ENCODE measurements at regions not wholly inside any gene's neighbourhood (a gene's known extent, or its start where the extent isn't known, plus 50 kb on each side); places are given as distances from the start of the nearest gene placed in this dataset.

DNA sequence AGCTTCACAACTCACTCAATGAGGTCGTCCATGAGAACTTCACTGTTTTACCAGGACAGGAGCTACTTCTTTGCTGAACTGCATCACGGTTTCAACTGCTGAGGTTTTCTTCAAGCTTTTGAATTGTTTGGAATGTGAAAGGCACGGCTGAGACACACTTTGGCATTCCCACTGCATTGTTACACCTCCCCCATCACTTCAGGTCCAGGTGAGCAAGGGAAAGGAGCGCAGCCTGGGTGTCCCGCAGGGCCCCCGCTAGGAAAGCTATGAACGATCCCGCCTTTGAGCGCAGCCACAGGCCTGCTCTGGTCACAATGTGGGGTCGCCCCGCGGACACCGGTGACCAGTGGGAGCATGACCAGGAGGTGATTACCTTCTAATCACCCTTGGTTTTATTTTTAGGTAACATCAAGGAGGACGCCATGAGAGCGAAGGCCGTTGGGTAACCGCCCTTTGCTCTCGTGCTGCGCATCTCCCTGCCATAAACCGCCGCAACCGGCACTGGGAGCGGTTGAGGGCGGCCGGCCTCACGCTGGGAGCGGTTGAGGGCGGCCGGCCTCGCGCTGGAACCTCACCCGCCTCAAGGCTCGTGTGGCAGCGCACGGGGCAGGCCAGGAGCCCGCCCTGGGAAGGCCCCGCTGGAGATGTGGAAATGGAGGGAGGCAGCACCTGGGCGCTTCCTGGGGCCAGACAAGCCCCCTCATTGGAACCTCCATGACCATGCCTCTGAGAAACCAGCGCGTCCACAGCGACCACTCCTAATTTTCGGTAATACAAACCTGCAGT, 50.9 kb upstream of the SGMS1 start:
- H4K8ac ChIP-seq (ENCODE audit: extremely low read depth, insufficient read depth, low read length), result peak overlapping the region; percentile 51; the same call in 1 of the 2 replicates
- H3K79me1 ChIP-seq (ENCODE audit: low read depth, low read length), result no peaks in the 10 kb centered on the region
- no peak overlapping the region for H3K18ac ChIP-seq (ENCODE audit: extremely low read depth, low read length)
- H4K5ac ChIP-seq (ENCODE audit: insufficient read length, low read depth, low read length), result no peak overlapping the region
- no peaks in the 10 kb centered on the region for H3K36me3 ChIP-seq (ENCODE audit: control insufficient read depth in 2 of 4, insufficient read depth in 4 of 4, low read length in 3 of 4)
- no peak overlapping the region for H3K14ac ChIP-seq (ENCODE audit: insufficient read length)
- H2AFZ ChIP-seq (ENCODE audit: low read length), result no peak overlapping the region; the same call in 1 of the 2 replicates
- H3K56ac ChIP-seq (replicated peaks; ENCODE audit: insufficient read length, low read depth, low read length), result no peak overlapping the region
- no peak overlapping the region for H3K4me3 ChIP-seq (ENCODE audit: extremely low read depth in 1 of 4, insufficient read depth in 2 of 4, low read depth in 3 of 4, low read length in 4 of 4)
- no peaks in the 10 kb centered on the region for H3K23me2 ChIP-seq (ENCODE audit: low read depth, low read length)
- 87% methylated on average over 29 of the region's 42 CpGs; no CpG with 5 or more reads in 1 of the 2 experiments for WGBS, 2 experiments (ENCODE audit: extremely low coverage in 1 of 2, insufficient coverage in 1 of 2, insufficient read length in 1 of 2, insufficient replicate concordance in 2 of 2, low coverage in 1 of 2, low lambda C conversion rate in 2 of 2, missing lambda C conversion rate in 1 of 2)
- H3K27ac ChIP-seq (ENCODE audit: low read depth, low read length), result no peak overlapping the region
- FAIRE-seq, result no peak
- no peak overlapping the region for H2BK15ac ChIP-seq (ENCODE audit: low read length)
- H3K9ac ChIP-seq (replicated peaks in 1 of 4; ENCODE audit: extremely low read depth in 1 of 4, low read depth in 3 of 4, low read length in 3 of 4), result no peak overlapping the region
- ChIA-PET CTCF (ENCODE audit: partially characterized antibody) (interaction anchor here (1.0 kb wide), 1 partner anchor 144 kb away, joined by 3 read pairs; no protein-coding TSS in a partner anchor), POLR2A (ENCODE audit: partially characterized antibody) (no interaction called here)
- no peak overlapping the region for H3K4ac ChIP-seq (replicated peaks; ENCODE audit: insufficient read length, low read depth, low read length)
- no peaks in the 10 kb centered on the region for H3K79me2 ChIP-seq (ENCODE audit: control insufficient read depth in 1 of 2, insufficient read depth in 2 of 2, low read length in 2 of 2)
- H2BK20ac ChIP-seq (ENCODE audit: low read length), result no peak overlapping the region
- no peak for DNase-seq (ENCODE audit: low read depth in 1 of 2, low spot score in 2 of 2)
- no peaks in the 10 kb centered on the region; a peak in 1 of 4 replicates for H3K9me3 ChIP-seq (ENCODE audit: insufficient read depth in 2 of 2, low read depth in 1 of 2, low read length in 1 of 2)
- peaks cover 0 to 4% (median 2%) of the 10 kb centered on the region in 4 experiments; a peak in 2 of 7 replicates for H3K4me1 ChIP-seq (replicated peaks in 1 of 4; ENCODE audit: control insufficient read depth in 3 of 4, insufficient read depth in 4 of 4, low read length in 3 of 4)
- H4K91ac ChIP-seq (replicated peaks; ENCODE audit: insufficient read length, low read length), result no peak overlapping the region
- H2BK12ac ChIP-seq (ENCODE audit: low read depth, low read length), result no peak overlapping the region
- no peak overlapping the region for H3K23ac ChIP-seq (ENCODE audit: insufficient read length)
- H3K27me3 ChIP-seq (replicated peaks in 1 of 4; ENCODE audit: control insufficient read depth in 3 of 4, extremely low read depth in 1 of 4, insufficient read depth in 3 of 4, low read length in 3 of 4), result no peaks in the 10 kb centered on the region
- H4K20me1 ChIP-seq (replicated peaks in 1 of 2; ENCODE audit: control insufficient read depth in 1 of 2, insufficient read depth in 2 of 2, low read length in 2 of 2), result no peaks in the 10 kb centered on the region
- H2AK5ac ChIP-seq (ENCODE audit: low read depth, low read length), result no peak overlapping the region
- H2BK5ac ChIP-seq (ENCODE audit: low read depth, low read length), result no peak overlapping the region
- no peak overlapping the region for H2BK120ac ChIP-seq (replicated peaks; ENCODE audit: low read depth, low read length)
- H3K4me2 ChIP-seq (ENCODE audit: insufficient read depth in 1 of 2, low read depth in 2 of 2, low read length in 2 of 2), result no peak overlapping the region; a peak in 2 of 4 replicates
- TF ChIP-seq NANOG (IDR thresholded peaks at IDR 0.05; ENCODE audit: insufficient read depth, low read depth, low read length, poor library complexity, severe bottlenecking) (no peak), GTF2F1 (IDR thresholded peaks at IDR 0.05; ENCODE audit: borderline replicate concordance, low read depth, low read length) (no peak), FOSL1 (IDR thresholded peaks at IDR 0.05; ENCODE audit: insufficient read depth, low read depth, low read length) (no peak), TEAD4 (IDR thresholded peaks at IDR 0.05; ENCODE audit: low read depth, low read length) (0 out of 2 replicates have a peak, but pooled peaks have one; percentile 43), ASH2L (IDR thresholded peaks at IDR 0.05; ENCODE audit: low read length) (peak; percentile 44), CBX5 (IDR thresholded peaks at IDR 0.05; ENCODE audit: low read depth, low read length) (no peak), EZH2 (IDR thresholded peaks at IDR 0.05; ENCODE audit: low read depth, low read length, severe bottlenecking) (no peak), SP1 (IDR thresholded peaks at IDR 0.05; ENCODE audit: low read depth, low read length) (0 out of 2 replicates have a peak, but pooled peaks have one; percentile 43)
- TF ChIP-seq, protein P1, sequence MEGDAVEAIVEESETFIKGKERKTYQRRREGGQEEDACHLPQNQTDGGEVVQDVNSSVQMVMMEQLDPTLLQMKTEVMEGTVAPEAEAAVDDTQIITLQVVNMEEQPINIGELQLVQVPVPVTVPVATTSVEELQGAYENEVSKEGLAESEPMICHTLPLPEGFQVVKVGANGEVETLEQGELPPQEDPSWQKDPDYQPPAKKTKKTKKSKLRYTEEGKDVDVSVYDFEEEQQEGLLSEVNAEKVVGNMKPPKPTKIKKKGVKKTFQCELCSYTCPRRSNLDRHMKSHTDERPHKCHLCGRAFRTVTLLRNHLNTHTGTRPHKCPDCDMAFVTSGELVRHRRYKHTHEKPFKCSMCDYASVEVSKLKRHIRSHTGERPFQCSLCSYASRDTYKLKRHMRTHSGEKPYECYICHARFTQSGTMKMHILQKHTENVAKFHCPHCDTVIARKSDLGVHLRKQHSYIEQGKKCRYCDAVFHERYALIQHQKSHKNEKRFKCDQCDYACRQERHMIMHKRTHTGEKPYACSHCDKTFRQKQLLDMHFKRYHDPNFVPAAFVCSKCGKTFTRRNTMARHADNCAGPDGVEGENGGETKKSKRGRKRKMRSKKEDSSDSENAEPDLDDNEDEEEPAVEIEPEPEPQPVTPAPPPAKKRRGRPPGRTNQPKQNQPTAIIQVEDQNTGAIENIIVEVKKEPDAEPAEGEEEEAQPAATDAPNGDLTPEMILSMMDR (IDR thresholded peaks at IDR 0.05; ENCODE audit: control extremely low read depth in 1 of 3, insufficient read depth in 1 of 3, low read depth in 1 of 3, low read length in 3 of 3), result no peak
